Cardiac fibroblast (primary cell): ENCODE measurements at regions not wholly inside any gene's neighbourhood (a gene's known extent, or its start where the extent isn't known, plus 50 kb on each side); places are given as distances from the start of the nearest gene placed in this dataset.

Source experiments
- DNase-seq, 2 donors: peaks; one replicate each; pipeline versions ENCODE4 v3.0.0 to v3.0.0-alpha.2; 2010; ENCODE audit warnings: low read depth in 2 of 2
- H3K4me3 ChIP-seq, 2 donors: replicated peaks in 1 of 2; 1 replicate in 1 of 2; 2 replicates in 1 of 2; pipeline ENCODE4 v1.5.1; 2011; ENCODE audit warnings: low read depth in 2 of 2, low read length in 2 of 2, mild to moderate bottlenecking in 2 of 2, moderate library complexity in 1 of 2
- CTCF ChIP-seq: IDR thresholded peaks from one replicate; pipeline ENCODE4 v1.5.1; 2011; ENCODE audit warnings: low read depth, mild to moderate bottlenecking, low read length, inconsistent platforms

DNA sequence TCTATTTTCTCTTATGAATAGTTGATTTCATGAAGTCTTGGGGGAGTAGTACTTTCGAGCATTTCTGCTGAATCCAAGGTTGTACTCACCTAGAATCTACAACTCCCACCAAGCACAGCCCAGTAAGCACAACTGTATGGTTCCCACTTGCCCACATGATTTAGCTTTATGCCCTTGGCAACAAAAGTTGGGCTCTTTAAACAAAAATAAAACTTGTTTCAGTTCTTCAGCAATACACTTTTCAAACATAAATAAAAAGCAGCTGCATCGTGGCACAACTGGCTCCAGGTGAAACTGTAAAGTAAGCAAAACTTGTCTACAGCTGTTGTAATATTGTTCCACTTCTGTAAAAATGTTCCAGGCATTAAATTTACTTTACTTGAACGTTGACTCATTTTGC is 99.8 kb upstream of the FSIP2 start:
- no peak overlapping the region for H3K4me3 ChIP-seq
- TF ChIP-seq CTCF = no peak
- DNase-seq = no peak

- no peak for TF ChIP-seq CTCF
- H3K4me3 ChIP-seq = no peak overlapping the region
- no peak for DNase-seq
Measured at GRCh38 chr2:185640588-185640987, 98.0 kb upstream of the FSIP2 start.

GRCh38 chr2:185643434-185643833 is 95.2 kb upstream of the FSIP2 start:
- no peak for TF ChIP-seq CTCF
- no peak for DNase-seq
- H3K4me3 ChIP-seq = no peak overlapping the region

DNA sequence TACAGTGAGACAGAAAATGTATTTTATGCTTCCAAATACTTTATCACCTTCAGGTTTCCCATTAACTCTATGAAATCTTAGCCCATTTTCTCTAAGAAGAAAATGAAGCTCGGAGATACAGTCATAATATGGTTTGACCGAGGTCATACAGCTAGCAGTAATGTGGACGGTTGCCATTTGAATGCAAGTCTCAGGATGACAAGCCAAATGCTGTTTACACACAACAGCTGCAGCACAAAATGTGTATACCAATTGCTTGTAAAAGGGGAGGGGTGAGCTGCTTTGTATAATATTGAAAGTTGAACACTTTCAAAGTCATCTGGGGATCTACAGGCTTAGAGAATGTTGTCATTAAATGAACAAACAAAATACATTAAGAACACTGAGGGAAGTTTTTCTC is 93.8 kb upstream of the FSIP2 start:
- no peak for DNase-seq
- H3K4me3 ChIP-seq = no peak overlapping the region
- TF ChIP-seq CTCF = no peak

DNA sequence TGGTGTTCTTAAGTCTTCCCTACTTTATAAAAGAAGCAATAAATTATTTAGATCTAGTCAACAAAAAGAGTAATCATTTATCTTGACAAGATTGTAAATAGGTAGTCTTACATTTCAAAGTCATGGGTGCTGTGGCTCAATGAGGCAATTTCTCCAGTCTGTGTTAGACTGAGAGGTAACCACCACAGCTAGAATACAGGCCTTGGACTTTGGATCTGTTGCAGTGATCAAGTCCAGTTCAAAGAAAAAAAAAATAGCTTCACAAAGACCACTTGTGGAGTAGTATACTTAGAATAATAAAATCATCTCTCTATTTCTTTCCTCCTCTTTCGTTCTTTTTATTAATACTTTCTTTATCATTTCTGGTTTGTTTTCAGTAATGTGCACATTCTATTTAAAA is 93.1 kb upstream of the FSIP2 start:
- DNase-seq = no peak
- H3K4me3 ChIP-seq = no peak overlapping the region
- TF ChIP-seq CTCF = no peak

GRCh38 chr2:185658750-185659149 is 79.9 kb upstream of the FSIP2 start:
- no peak for TF ChIP-seq CTCF
- no peak for DNase-seq

DNA sequence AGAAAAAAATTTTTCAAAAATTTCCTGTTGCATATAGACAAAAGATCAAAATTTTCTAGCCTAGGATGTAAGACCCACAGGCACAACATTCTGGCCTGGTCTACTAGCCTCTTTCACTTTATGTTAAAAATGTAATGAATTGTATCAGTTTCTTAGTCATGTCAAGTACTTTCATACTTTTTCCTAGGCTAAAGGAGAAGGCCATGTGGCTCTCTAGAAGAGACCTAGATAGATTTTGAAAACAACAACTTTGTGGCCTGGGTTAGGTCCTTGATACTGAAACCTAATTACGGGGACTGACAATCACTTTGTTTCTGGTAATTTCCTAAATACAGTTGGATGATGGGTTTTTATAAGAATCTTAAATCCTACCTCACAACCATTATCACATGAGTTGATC is 74.8 kb upstream of the FSIP2 start:
- H3K4me3 ChIP-seq = no peak overlapping the region
- TF ChIP-seq CTCF = no peak
- no peak for DNase-seq

More at GRCh38 chr2:185658750-185659149, 79.9 kb upstream of the FSIP2 start:
- H3K4me3 ChIP-seq = no peak overlapping the region
